ENCODE measurements at regions not wholly inside any gene's neighbourhood (a gene's known extent, or its start where the extent isn't known, plus 50 kb on each side); places are given as distances from the start of the nearest gene placed in this dataset.
"Not testable (repeated sequence)": the region's sequence is repeated elsewhere in the genome, so short reads cannot be mapped to it uniquely, and the experiment has no call there.

DNA sequence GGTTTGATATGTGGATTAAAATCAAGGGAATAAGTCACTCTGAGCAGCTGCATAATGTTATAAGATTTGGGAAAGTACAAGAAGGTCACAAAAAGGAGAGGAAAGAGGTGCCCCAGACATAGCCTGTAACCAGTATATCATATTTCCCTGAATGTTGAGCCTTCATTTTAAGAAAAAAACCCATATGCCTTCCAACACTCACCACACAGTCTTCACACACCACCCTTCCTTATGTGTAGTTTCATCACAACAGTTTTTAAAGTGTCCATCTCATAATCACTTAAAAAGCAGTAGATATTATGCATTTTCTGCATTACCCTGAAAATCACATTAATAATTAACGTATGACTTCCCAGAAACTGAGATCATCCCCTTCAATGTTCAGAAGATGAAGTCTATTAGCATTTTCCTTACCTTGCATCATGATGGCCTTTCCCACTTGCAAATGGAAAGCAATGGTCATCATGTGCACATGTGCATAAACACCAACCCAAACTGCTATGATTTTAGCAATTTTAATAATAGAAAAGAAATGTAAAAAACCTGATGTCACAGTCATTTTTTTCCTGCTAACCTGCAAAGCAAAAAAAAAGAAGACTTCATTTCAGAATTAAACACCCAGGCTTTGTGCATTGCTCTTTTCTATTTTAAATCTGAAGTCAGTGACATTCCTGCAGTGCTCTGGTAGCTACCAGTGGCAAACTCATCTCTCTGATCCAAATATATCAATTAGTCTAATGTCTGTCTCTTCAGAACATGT lies 465.0 kb downstream of the SUCLG1 start:
- Histone ChIP-seq H3K79me2 (ENCODE audit: insufficient read depth, low read length) (no peaks in the 10 kb centered on the region), H3K36me3 (ENCODE audit: insufficient read depth, low read length) (no peaks in the 10 kb centered on the region), H3K4me3 (ENCODE audit: low read depth in 1 of 2, low read length in 2 of 2) (no peak overlapping the region), H2AFZ (ENCODE audit: low read depth, low read length) (no peak overlapping the region), H3K27ac (ENCODE audit: low read length) (no peak overlapping the region), H4K20me1 (ENCODE audit: insufficient read depth, low read length) (no peaks in the 10 kb centered on the region), H3K9ac (ENCODE audit: low read depth, low read length) (no peak overlapping the region), H3K9me3 (ENCODE audit: insufficient read depth, low read length, severe bottlenecking) (peaks cover 3% of the 10 kb centered on the region), H3K4me2 (ENCODE audit: insufficient read depth, low read length) (no peak overlapping the region), H3K4me1 (ENCODE audit: insufficient read depth, low read length) (no peaks in the 10 kb centered on the region), H3K27me3 (ENCODE audit: insufficient read depth, low read length, poor library complexity) (no peaks in the 10 kb centered on the region)
- TF ChIP-seq, protein P1, sequence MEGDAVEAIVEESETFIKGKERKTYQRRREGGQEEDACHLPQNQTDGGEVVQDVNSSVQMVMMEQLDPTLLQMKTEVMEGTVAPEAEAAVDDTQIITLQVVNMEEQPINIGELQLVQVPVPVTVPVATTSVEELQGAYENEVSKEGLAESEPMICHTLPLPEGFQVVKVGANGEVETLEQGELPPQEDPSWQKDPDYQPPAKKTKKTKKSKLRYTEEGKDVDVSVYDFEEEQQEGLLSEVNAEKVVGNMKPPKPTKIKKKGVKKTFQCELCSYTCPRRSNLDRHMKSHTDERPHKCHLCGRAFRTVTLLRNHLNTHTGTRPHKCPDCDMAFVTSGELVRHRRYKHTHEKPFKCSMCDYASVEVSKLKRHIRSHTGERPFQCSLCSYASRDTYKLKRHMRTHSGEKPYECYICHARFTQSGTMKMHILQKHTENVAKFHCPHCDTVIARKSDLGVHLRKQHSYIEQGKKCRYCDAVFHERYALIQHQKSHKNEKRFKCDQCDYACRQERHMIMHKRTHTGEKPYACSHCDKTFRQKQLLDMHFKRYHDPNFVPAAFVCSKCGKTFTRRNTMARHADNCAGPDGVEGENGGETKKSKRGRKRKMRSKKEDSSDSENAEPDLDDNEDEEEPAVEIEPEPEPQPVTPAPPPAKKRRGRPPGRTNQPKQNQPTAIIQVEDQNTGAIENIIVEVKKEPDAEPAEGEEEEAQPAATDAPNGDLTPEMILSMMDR (IDR thresholded peaks at IDR 0.05; ENCODE audit: borderline replicate concordance, extremely low read depth, low read length, poor library complexity, severe bottlenecking): no peak
- TF ChIP-seq EZH2 (IDR thresholded peaks at IDR 0.05; ENCODE audit: borderline replicate concordance, low read depth, low read length, severe bottlenecking): no peak
- ATAC-seq (ENCODE audit: insufficient read depth, low read depth) (no peak), DNase-seq (no peak)

DNA sequence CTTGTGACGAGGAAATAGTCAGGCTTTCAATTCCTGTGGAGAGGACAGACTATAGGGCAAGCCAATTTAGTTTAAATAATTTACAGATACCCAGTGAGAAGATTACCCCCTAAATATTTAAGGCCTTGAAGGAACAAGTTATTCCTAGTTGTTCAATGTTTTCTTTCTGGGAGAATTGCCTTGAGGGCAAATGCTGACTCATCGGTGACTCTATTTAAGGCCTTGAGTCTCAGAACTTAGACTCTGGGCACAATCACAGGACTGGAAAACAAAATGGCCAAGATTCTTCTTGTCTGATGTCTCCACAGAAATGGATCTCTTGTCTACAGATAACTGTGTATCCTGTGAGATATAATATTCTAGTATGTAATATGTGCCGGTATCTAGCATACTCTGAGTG lies 467.1 kb downstream of the SUCLG1 start:
- Histone ChIP-seq H3K4me1 (ENCODE audit: insufficient read depth, low read length) (no peaks in the 10 kb centered on the region), H3K4me3 (ENCODE audit: low read depth in 1 of 2, low read length in 2 of 2) (no peak overlapping the region), H3K27me3 (ENCODE audit: insufficient read depth, low read length, poor library complexity) (no peaks in the 10 kb centered on the region), H4K20me1 (ENCODE audit: insufficient read depth, low read length) (no peaks in the 10 kb centered on the region), H3K36me3 (ENCODE audit: insufficient read depth, low read length) (no peaks in the 10 kb centered on the region), H2AFZ (ENCODE audit: low read depth, low read length) (no peak overlapping the region), H3K4me2 (ENCODE audit: insufficient read depth, low read length) (no peak overlapping the region), H3K79me2 (ENCODE audit: insufficient read depth, low read length) (no peaks in the 10 kb centered on the region), H3K9me3 (ENCODE audit: insufficient read depth, low read length, severe bottlenecking) (peaks cover 3% of the 10 kb centered on the region), H3K9ac (ENCODE audit: low read depth, low read length) (no peak overlapping the region), H3K27ac (ENCODE audit: low read length) (no peak overlapping the region)
- no peak for TF ChIP-seq EZH2 (IDR thresholded peaks at IDR 0.05; ENCODE audit: borderline replicate concordance, low read depth, low read length, severe bottlenecking)
- DNase-seq (no peak), ATAC-seq (ENCODE audit: insufficient read depth, low read depth) (no peak)

- Histone ChIP-seq H3K4me3 (ENCODE audit: low read depth in 1 of 2, low read length in 2 of 2) (no peak overlapping the region), H4K20me1 (ENCODE audit: insufficient read depth, low read length) (no peaks in the 10 kb centered on the region), H3K4me2 (ENCODE audit: insufficient read depth, low read length) (no peak overlapping the region), H3K4me1 (ENCODE audit: insufficient read depth, low read length) (no peaks in the 10 kb centered on the region), H3K9ac (ENCODE audit: low read depth, low read length) (no peak overlapping the region), H3K27ac (ENCODE audit: low read length) (no peak overlapping the region), H3K79me2 (ENCODE audit: insufficient read depth, low read length) (no peaks in the 10 kb centered on the region), H3K9me3 (ENCODE audit: insufficient read depth, low read length, severe bottlenecking) (peaks cover 3% of the 10 kb centered on the region), H2AFZ (ENCODE audit: low read depth, low read length) (no peak overlapping the region), H3K27me3 (ENCODE audit: insufficient read depth, low read length, poor library complexity) (no peaks in the 10 kb centered on the region), H3K36me3 (ENCODE audit: insufficient read depth, low read length) (no peaks in the 10 kb centered on the region)
- DNase-seq (no peak), ATAC-seq (ENCODE audit: insufficient read depth, low read depth) (no peak)
- TF ChIP-seq EZH2 (IDR thresholded peaks at IDR 0.05; ENCODE audit: borderline replicate concordance, low read depth, low read length, severe bottlenecking): no peak
- TF ChIP-seq, protein P1 (IDR thresholded peaks at IDR 0.05; ENCODE audit: borderline replicate concordance, extremely low read depth, low read length, poor library complexity, severe bottlenecking): no peak
Observed at GRCh38 chr2:83990636-83991035, 468.4 kb downstream of the SUCLG1 start.

GRCh38 chr2:83976628-83977027 lies 482.5 kb downstream of the SUCLG1 start:
- not testable (repeated sequence) for DNase-seq; H3K36me3 ChIP-seq (ENCODE audit: insufficient read depth, low read length); ATAC-seq (ENCODE audit: insufficient read depth, low read depth); H2AFZ ChIP-seq (ENCODE audit: low read depth, low read length); H3K27ac ChIP-seq (ENCODE audit: low read length); H3K79me2 ChIP-seq (ENCODE audit: insufficient read depth, low read length); H3K9ac ChIP-seq (ENCODE audit: low read depth, low read length); H3K4me1 ChIP-seq (ENCODE audit: insufficient read depth, low read length); H4K20me1 ChIP-seq (ENCODE audit: insufficient read depth, low read length); H3K4me3 ChIP-seq (ENCODE audit: low read depth in 1 of 2, low read length in 2 of 2); H3K27me3 ChIP-seq (ENCODE audit: insufficient read depth, low read length, poor library complexity); H3K4me2 ChIP-seq (ENCODE audit: insufficient read depth, low read length); H3K9me3 ChIP-seq (ENCODE audit: insufficient read depth, low read length, severe bottlenecking)
